Mucosa of descending colon (tissue), 3 donors: ENCODE measurements at regions not wholly inside any gene's neighbourhood (a gene's known extent, or its start where the extent isn't known, plus 50 kb on each side); places are given as distances from the start of the nearest gene placed in this dataset.

Experiments used
- ATAC-seq: fragments of 200-7000 bp; cut with Tn5 transposase; one replicate; pipeline ENCODE4 v1.9.1; 2020; ENCODE audit warnings: mild to moderate bottlenecking, moderate library complexity
- DNase-seq, 3 donors: peaks; one replicate each; pipeline ENCODE4 v3.0.0-alpha.2; 2020
- H3K36me3 ChIP-seq: fragments of 200-600 bp; one replicate; pipeline ENCODE4 v1.8.0; 2021; ENCODE audit warnings: low read depth, mild to moderate bottlenecking
- H3K4me1 ChIP-seq: fragments of 200-600 bp; one replicate; pipeline ENCODE4 v1.8.0; 2021; ENCODE audit warnings: low read depth, mild to moderate bottlenecking
- H3K4me3 ChIP-seq: fragments of 200-600 bp; one replicate; pipeline ENCODE4 v1.8.0; 2021; ENCODE audit warnings: mild to moderate bottlenecking
- H3K9me3 ChIP-seq: fragments of 200-600 bp; one replicate; pipeline ENCODE4 v1.8.0; 2021; ENCODE audit warnings: mild to moderate bottlenecking
- intact Hi-C, 2 donors: fragments of 100-400 bp; cut with DNase I in 1 of 2; cut with micrococcal nuclease in 1 of 2; formaldehyde crosslinking; loops; one replicate each; pipeline versions ENCODE4 v1.11.0 to v1.11.1; 2022; cut with DNase I, micrococcal nuclease
- TF ChIP-seq, protein P1 (sequence below): fragments of 200-600 bp; IDR thresholded peaks from one replicate; pipeline ENCODE4 v1.8.0; 2022; ENCODE audit warnings: antibody characterized with exemption, mild to moderate bottlenecking
- donor health status: DM: no; HTN: no; CAD: no; lungs with moderate emphysema.
- donor health status: DM: no; HTN: no; CAD: no.
- donor health status: DM: no; HTN: yes; CAD: no.

DNA sequence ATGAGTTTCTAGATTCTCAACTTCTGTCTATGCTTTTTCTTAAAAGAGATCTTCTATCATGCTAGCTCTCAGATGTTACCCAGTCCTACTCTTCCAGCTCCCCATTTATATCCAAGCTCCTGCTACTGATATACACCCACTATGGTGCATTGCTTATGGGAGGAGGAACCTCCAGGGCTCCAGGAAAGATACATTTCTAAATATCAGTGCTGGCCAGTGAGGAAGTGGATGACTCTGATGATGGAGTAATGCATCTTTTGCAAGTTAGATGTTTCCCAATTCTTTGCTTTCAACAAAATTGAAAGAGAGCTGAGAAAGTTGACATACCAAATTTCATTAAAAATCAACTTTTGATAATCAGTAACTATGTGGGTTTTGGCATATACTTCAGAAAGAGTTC, 105.7 kb upstream of the RESF1 start:
- no peak overlapping the region for H3K4me3 ChIP-seq
- intact Hi-C loops: no loop called here
- H3K36me3 ChIP-seq: no peaks in the 10 kb centered on the region
- no peaks in the 10 kb centered on the region for H3K4me1 ChIP-seq
- H3K9me3 ChIP-seq: peaks cover 31% of the 10 kb centered on the region
- ATAC-seq (no peak), DNase-seq (no peak)
- TF ChIP-seq, protein P1, sequence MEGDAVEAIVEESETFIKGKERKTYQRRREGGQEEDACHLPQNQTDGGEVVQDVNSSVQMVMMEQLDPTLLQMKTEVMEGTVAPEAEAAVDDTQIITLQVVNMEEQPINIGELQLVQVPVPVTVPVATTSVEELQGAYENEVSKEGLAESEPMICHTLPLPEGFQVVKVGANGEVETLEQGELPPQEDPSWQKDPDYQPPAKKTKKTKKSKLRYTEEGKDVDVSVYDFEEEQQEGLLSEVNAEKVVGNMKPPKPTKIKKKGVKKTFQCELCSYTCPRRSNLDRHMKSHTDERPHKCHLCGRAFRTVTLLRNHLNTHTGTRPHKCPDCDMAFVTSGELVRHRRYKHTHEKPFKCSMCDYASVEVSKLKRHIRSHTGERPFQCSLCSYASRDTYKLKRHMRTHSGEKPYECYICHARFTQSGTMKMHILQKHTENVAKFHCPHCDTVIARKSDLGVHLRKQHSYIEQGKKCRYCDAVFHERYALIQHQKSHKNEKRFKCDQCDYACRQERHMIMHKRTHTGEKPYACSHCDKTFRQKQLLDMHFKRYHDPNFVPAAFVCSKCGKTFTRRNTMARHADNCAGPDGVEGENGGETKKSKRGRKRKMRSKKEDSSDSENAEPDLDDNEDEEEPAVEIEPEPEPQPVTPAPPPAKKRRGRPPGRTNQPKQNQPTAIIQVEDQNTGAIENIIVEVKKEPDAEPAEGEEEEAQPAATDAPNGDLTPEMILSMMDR: no peak

DNA sequence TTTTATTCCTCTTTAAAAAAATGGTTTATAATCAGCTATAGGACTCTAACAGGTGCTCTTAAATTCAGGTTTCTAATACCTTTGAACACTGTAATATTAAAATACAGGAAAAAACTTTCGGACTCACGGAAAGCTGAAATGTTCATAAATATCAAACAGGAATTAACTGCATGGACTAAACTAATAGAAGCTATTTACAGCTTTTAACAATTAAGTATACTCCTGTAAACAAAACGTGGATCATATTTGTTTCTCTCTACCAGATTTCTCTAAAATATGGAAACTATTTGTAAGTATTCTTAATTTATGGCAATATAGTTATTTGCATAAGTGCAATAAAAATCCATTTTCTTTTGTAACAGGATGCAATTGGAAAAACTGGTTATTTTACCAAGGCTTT, 108.9 kb upstream of the RESF1 start:
- TF ChIP-seq, protein P1: no peak
- ATAC-seq (no peak), DNase-seq (no peak)
- Histone ChIP-seq H3K4me3 (no peak overlapping the region), H3K9me3 (peaks cover 38% of the 10 kb centered on the region), H3K4me1 (no peaks in the 10 kb centered on the region), H3K36me3 (no peaks in the 10 kb centered on the region)
- intact Hi-C loops: no loop called here

DNA sequence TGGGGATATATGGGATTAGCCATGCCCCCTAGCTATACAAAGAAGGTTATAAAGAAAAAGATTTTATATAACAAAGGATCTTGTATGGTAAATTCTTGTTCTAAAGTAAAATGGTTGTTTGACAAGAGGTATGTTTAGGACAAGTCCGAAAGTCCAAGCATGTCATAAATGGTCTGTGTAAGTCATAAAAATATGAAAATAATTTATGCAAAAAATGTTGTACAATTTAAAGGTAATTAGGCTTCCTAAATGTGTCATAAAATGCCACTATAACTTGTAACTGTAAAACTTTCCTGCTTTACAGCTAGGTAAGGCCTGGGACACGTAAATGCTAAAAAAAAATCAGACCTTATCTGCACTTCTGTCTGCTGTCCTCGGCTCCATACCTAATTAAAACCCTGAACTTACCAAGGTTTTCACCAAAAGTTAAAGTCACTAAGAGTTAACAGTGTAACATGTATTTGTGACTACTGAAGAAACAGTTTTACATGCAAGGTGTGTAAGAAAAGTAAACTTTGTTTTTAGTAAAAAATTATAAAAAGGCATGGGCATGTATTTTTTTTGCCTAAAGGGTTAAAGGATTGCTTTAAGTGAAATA, 110.0 kb upstream of the RESF1 start:
- TF ChIP-seq, protein P1: no peak

DNA sequence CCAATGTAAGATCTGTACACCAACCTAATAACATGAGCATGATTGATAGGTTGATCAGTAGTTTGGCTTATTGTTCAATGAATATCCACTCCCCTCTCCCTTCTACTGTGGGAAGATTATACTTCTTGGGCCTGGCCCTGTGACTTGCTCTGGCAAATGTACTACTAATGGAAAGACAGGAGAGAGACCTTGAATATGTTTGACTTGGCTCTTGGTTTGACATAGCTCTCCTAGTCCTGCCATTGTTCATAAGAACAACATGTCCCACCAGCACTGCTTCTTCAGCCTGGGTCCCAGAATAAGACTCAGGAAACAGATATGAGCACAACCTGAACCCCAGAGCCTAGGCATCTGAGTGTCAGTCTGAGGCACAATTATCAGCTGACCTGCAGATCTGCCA, 112.8 kb upstream of the RESF1 start:
- H3K4me3 ChIP-seq: no peak overlapping the region
- TF ChIP-seq, protein P1: no peak
- H3K9me3 ChIP-seq: peaks cover 33% of the 10 kb centered on the region
- no peaks in the 10 kb centered on the region for H3K4me1 ChIP-seq
- intact Hi-C loops: no loop called here
- no peaks in the 10 kb centered on the region for H3K36me3 ChIP-seq
- ATAC-seq (no peak), DNase-seq (no peak)

More for the DNA sequence above, 110.0 kb upstream of the RESF1 start:
- intact Hi-C loops: no loop called here
- H3K4me1 ChIP-seq: no peaks in the 10 kb centered on the region
- H3K9me3 ChIP-seq: peaks cover 38% of the 10 kb centered on the region
- DNase-seq: no peak
- H3K4me3 ChIP-seq: no peak overlapping the region
- ATAC-seq: no peak
- no peaks in the 10 kb centered on the region for H3K36me3 ChIP-seq

DNA sequence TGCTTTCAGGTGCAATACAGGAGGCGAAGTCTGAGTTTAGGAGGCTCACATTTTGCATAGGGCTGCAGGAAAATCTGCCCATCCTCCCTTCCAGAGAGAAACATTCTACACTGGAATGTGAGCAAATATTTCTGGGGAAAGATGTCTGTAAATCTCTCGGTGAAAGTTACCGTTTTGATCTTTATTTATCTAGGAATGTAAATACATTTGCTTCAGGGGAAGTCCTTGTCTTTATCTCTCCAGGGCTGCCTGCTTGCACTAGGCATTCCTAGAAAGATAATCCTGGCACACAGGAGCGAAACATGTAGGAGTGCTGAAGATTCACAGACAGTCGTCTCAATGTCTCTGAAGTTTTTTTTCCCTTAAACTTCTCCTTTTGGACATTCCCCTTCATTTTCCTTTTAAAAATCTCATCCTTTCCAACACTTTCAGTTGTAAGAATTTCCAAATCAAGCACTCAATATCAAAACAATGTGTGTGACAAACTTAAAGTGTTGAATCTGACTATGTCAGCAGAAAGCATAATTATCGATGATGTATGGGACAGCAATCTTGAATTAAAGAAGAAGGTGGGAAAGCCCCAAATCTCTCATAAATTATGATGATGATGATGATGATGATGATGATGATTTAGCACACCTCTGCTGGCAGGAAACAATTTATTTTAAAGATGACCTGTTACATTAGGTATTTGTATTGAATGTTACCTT, 113.4 kb upstream of the RESF1 start:
- TF ChIP-seq, protein P1: no peak
- no peak for ATAC-seq
- DNase-seq: no peak
- intact Hi-C loops: no loop called here
- Histone ChIP-seq H3K4me1 (no peaks in the 10 kb centered on the region), H3K36me3 (no peaks in the 10 kb centered on the region), H3K4me3 (no peak overlapping the region), H3K9me3 (peaks cover 27% of the 10 kb centered on the region)
